ENCODE measurements at regions not wholly inside any gene's neighbourhood (a gene's known extent, or its start where the extent isn't known, plus 50 kb on each side); places are given as distances from the start of the nearest gene placed in this dataset.

- TF ChIP-seq POLR2A (IDR thresholded peaks at IDR 0.05) = no peak
- TF ChIP-seq, protein P1, sequence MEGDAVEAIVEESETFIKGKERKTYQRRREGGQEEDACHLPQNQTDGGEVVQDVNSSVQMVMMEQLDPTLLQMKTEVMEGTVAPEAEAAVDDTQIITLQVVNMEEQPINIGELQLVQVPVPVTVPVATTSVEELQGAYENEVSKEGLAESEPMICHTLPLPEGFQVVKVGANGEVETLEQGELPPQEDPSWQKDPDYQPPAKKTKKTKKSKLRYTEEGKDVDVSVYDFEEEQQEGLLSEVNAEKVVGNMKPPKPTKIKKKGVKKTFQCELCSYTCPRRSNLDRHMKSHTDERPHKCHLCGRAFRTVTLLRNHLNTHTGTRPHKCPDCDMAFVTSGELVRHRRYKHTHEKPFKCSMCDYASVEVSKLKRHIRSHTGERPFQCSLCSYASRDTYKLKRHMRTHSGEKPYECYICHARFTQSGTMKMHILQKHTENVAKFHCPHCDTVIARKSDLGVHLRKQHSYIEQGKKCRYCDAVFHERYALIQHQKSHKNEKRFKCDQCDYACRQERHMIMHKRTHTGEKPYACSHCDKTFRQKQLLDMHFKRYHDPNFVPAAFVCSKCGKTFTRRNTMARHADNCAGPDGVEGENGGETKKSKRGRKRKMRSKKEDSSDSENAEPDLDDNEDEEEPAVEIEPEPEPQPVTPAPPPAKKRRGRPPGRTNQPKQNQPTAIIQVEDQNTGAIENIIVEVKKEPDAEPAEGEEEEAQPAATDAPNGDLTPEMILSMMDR (IDR thresholded peaks at IDR 0.05) = no peak
Measured at GRCh38 chr5:93273176-93273575, 307.8 kb downstream of the NR2F1-AS1 start.

Measured in thyroid gland (tissue), 4 donors.